RWPE2 (cell line): ENCODE measurements at regions not wholly inside any gene's neighbourhood (a gene's known extent, or its start where the extent isn't known, plus 50 kb on each side); places are given as distances from the start of the nearest gene placed in this dataset.

Source experiments
- ATAC-seq: fragments of 200-7000 bp; cut with Tn5 transposase; 3 replicates; pipeline ENCODE4 v1.9.1; 2021; ENCODE audit warnings: low read depth
- DNase-seq: peaks from one replicate; pipeline ENCODE4 v3.0.0-alpha.2; 2020; ENCODE audit warnings: low spot score
- H3K27ac ChIP-seq: fragments of 450-650 bp; 2 replicates; pipeline ENCODE4 v1.5.1; 2017; ENCODE audit warnings: mild to moderate bottlenecking; ENCODE audit not compliant: poor library complexity, severe bottlenecking
- H3K27me3 ChIP-seq: fragments of 250-450 bp; sonication (Bioruptor Pico); 2 replicates; pipeline ENCODE4 v1.5.1; 2021; ENCODE audit warnings: mild to moderate bottlenecking, moderate library complexity; ENCODE audit not compliant: insufficient read depth, poor library complexity, severe bottlenecking
- H3K36me3 ChIP-seq: fragments of 250-450 bp; sonication (Bioruptor Pico); 2 replicates; pipeline ENCODE4 v1.5.1; 2020; ENCODE audit warnings: low read depth, mild to moderate bottlenecking, moderate library complexity
- H3K4me1 ChIP-seq: fragments of 250-450 bp; sonication (Bioruptor Pico); 2 replicates; pipeline ENCODE4 v1.5.1; 2021; ENCODE audit warnings: mild to moderate bottlenecking, moderate library complexity; ENCODE audit not compliant: insufficient read depth, poor library complexity, severe bottlenecking
- H3K4me3 ChIP-seq: fragments of 250-450 bp; sonication (Bioruptor Pico); 2 replicates; pipeline ENCODE4 v1.5.1; 2021; ENCODE audit warnings: mild to moderate bottlenecking, moderate library complexity; ENCODE audit not compliant: severe bottlenecking
- H3K9me3 ChIP-seq: fragments of 250-450 bp; sonication (Bioruptor Pico); 2 replicates; pipeline ENCODE4 v1.5.1; 2021; ENCODE audit warnings: mild to moderate bottlenecking, moderate library complexity; ENCODE audit not compliant: severe bottlenecking
- TF ChIP-seq, protein P1 (sequence below): fragments of 450-650 bp; IDR thresholded peaks from one replicate; pipeline ENCODE4 v1.5.1; 2017; ENCODE audit warnings: mild to moderate bottlenecking, moderate library complexity; ENCODE audit not compliant: poor library complexity, severe bottlenecking

DNA sequence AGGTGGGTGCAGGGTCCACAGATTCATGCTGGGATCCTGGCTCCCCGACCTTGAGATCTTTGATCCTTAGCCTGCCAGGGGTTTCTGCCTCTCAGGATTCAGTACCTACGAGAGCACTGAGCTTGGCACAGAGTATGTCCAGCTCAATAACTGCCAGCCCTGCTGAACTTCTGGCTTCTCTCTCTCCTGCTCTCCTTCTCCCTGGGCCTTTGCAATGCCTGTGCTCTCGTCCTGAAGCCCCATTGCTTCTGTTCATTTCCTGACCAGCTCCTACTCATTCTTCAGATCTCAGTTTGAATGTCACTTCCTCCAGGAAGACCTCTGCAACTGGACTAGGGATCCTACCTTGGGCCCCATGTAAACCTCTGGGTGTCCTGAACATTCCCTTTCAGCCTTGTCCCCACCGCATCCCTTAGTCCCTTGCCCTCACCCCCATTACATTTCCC lies 113.8 kb upstream of the HAAO start:
- Histone ChIP-seq H3K9me3 (no peaks in the 10 kb centered on the region), H3K27me3 (no peaks in the 10 kb centered on the region), H3K4me3 (no peak overlapping the region), H3K27ac (no peak overlapping the region), H3K36me3 (no peaks in the 10 kb centered on the region), H3K4me1 (peaks cover 9% of the 10 kb centered on the region)
- ATAC-seq (peak; percentile 15; the same call in 1 of the 3 replicates), DNase-seq (no peak)
- TF ChIP-seq, protein P1, sequence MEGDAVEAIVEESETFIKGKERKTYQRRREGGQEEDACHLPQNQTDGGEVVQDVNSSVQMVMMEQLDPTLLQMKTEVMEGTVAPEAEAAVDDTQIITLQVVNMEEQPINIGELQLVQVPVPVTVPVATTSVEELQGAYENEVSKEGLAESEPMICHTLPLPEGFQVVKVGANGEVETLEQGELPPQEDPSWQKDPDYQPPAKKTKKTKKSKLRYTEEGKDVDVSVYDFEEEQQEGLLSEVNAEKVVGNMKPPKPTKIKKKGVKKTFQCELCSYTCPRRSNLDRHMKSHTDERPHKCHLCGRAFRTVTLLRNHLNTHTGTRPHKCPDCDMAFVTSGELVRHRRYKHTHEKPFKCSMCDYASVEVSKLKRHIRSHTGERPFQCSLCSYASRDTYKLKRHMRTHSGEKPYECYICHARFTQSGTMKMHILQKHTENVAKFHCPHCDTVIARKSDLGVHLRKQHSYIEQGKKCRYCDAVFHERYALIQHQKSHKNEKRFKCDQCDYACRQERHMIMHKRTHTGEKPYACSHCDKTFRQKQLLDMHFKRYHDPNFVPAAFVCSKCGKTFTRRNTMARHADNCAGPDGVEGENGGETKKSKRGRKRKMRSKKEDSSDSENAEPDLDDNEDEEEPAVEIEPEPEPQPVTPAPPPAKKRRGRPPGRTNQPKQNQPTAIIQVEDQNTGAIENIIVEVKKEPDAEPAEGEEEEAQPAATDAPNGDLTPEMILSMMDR, result no peak

GRCh38 chr2:42905341-42906110 lies 113.1 kb upstream of the HAAO start:
- Histone ChIP-seq H3K27me3 (no peaks in the 10 kb centered on the region), H3K36me3 (no peaks in the 10 kb centered on the region), H3K27ac (no peak overlapping the region), H3K4me1 (peaks cover 9% of the 10 kb centered on the region), H3K4me3 (no peak overlapping the region), H3K9me3 (no peaks in the 10 kb centered on the region)
- TF ChIP-seq, protein P1, result no peak
- no peak for ATAC-seq
- no peak for DNase-seq

GRCh38 chr2:42904576-42904876 lies 112.1 kb upstream of the HAAO start:
- DNase-seq (no peak), ATAC-seq (no peak)
- Histone ChIP-seq H3K36me3 (no peaks in the 10 kb centered on the region), H3K27ac (no peak overlapping the region), H3K9me3 (no peaks in the 10 kb centered on the region), H3K4me1 (peaks cover 9% of the 10 kb centered on the region), H3K27me3 (no peaks in the 10 kb centered on the region), H3K4me3 (no peak overlapping the region)
- TF ChIP-seq, protein P1, result no peak

GRCh38 chr2:42903821-42904575 lies 111.6 kb upstream of the HAAO start:
- Histone ChIP-seq H3K27ac (no peak overlapping the region), H3K9me3 (no peaks in the 10 kb centered on the region), H3K36me3 (no peaks in the 10 kb centered on the region), H3K4me1 (peaks cover 9% of the 10 kb centered on the region), H3K4me3 (no peak overlapping the region), H3K27me3 (no peaks in the 10 kb centered on the region)
- DNase-seq (no peak), ATAC-seq (no peak)
- TF ChIP-seq, protein P1, result no peak
